A204.1 (cell line): ENCODE measurements at regions not wholly inside any gene's neighbourhood (a gene's known extent, or its start where the extent isn't known, plus 50 kb on each side); places are given as distances from the start of the nearest gene placed in this dataset.
"Not testable (repeated sequence)": the region's sequence is repeated elsewhere in the genome, so short reads cannot be mapped to it uniquely, and the experiment has no call there.

Experiments used
- FAIRE-seq: peaks from 2 replicates; lab custom pipeline; 2012; peaks lifted over from hg19 to GRCh38; lab: Jason Lieb, UNC

DNA sequence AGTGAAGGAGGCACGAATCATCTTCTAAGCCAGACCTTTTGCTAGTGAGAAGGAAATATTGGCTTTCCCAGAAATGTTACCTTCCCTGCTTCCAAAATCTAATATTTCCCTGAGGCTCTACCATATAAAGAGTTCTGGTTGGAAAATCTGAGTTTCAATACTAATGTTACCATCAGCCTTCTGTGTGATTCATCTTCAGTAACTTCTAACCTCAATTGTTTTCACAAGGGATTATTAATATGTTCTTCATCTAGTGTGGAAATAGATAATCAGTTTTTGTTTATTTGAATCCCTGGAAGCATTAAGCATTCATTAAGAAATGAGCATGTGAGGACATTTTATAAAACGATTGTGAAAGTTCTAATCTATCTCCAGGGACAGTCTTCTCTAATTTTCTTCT is 720.9 kb downstream of the AACS start:
- FAIRE-seq = no peak

DNA sequence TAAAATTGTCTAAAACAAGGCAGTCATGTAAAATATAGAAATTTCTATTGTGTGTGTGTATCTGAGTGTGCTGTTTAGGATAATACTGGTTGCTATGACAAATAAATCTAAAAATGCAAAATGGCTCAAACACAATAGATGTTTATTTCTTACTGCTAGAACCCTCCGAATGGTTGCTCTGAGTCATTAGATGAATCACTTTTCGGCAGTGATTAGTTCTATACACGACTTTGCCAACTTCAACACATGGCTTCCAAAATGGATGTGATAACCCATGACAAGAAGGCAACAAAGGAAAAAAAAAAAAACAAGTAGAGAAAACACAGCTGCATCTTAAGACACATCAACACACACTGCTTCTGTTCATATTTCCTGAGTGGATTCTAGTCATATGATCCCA is 729.2 kb downstream of the AACS start:
- no peak for FAIRE-seq

DNA sequence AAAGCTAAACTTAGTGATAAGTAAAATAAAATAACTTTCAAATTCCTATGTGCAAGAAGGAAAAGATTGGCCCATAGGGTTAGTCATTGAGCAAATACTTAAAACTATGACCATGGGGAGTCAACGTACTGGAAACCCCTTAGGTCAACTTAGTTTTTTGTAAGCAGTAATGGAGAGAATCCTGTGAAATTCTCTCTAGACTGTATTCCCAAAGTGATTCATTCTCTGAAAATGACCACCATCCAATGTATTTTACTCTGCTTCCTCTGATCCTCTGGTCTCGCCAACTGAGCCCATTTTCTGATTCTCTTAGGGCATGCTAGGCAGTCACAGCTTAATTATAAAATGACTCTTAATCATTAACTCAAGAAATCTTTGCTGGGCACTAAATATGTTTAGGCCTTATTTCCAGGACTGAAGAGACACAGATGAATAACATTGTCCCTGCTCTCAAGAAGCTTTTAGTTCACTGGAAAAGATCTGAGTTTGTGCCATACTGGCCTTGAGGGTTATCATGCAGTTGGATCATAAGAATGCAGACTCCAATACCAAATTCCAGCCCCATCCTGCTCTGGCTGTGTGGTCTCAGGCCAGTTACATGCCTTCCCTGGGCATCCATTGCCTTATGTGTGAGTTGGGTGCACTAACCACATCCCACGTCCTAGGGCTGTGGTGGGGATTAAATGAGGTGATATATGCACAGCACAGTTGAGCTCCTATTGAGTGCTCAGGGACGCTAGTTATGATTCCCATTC is 732.4 kb downstream of the AACS start:
- no peak for FAIRE-seq

DNA sequence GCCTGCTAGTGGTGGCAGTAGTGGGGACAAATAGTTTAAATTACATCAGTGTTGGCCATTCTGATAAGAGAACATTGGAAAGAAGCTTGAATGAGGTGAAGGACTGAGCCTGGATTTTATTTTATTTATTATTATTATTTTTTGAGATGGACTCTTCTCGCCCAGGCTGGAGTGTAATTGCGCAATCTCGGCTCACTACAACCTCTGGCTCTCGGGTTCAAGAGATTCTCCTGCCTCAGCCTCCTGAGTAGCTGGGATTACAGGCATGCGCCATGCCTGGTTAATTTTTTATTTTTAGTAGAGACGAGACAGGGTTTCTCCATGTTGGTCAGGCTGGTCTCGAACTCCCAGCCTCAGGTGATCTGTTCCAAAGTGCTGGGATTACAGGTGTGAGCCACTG is 739.4 kb downstream of the AACS start:
- no peak for FAIRE-seq

DNA sequence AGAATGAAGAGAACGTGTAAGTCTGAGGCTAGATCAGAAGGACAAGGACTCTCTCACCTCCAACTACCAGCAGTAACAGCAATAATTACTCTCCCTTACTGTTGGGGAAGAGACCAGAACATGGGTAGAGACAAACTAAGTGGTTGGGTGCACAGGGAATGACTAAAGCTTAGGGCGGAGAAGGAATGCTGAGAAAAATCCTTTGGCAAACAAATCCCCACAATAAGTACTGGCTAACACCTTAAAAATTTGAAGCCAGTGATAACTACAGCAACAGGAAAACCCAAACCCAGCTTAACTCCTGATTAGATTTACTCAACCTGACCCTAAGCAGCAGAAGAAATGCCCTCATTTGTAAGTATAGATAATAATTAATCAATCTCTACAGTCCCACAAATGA is 759.0 kb downstream of the AACS start:
- no peak for FAIRE-seq

DNA sequence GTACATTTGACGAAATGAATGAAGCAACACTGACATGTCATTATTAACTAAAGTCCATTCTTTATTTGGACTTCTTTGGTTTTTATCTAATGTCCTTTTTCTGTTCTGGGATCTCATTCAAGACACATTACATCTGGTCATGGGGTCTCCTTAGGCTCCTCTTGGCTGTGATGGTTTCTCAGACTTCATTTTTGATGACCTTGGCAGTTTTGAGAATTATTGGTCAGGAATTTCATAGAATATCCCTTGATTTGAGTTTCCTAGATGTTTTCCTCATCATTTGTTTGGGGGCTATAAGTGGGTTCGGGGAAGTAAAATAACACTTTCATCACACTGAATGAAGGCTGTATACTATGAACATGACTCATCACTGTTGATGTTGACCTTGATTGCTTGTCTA is 770.6 kb downstream of the AACS start:
- FAIRE-seq = no peak

DNA sequence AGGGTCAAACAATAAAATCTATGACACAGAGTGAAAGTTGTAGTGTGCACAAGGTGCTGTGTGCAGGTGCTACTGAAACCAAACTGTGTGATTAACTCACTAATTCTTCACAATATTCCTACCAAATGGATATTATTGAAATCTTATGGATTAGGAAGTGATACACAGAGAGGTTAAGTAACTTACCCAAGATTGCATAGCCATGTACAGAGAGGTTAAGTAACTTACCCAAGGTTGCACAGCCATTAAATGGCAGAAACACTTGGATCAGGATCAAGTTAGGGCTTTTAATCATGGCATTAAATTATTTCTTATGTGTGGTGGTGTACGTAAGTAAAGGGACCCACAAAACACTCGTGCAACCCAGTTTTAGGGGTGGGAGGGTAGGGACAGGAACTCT is 771.4 kb downstream of the AACS start:
- no peak for FAIRE-seq

DNA sequence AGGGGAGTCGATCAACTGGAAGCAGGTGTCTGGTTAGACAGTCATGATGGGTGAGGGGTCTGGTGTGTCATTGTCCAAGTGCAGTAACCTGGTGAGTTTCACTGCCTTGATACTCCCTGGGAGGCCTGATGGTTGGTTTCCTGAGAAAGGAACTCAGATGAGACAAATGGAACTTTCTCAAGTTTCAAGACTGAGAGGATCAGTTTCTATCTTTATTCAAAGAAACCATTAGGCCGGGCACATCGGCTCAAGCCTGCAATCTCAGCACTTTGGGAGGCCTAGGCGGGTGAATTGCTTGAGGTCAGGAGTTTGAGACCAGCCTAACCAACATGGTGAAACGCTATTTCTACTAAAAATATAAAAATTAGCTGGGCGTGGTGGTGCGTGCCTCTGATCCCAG is 776.1 kb downstream of the AACS start:
- FAIRE-seq = no peak

DNA sequence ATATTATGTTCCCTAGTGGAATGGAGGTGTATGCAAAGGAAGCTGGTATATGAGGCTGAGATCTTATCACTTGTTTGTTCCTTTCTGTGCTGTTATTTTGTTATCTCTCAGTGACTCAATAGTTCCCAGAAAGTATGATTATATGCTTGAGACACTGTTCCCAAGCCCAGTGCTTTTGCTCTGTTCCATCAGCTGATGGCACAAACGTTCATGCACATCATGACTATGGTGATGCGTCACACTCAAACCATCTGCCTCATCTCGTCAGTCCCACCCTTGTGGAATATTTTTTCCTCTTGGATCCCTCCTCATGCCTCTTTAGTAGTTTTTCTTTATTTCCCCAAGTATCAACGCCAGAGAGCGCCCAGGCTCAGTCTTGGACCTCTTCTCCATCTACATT is 786.9 kb downstream of the AACS start:
- FAIRE-seq = no peak

DNA sequence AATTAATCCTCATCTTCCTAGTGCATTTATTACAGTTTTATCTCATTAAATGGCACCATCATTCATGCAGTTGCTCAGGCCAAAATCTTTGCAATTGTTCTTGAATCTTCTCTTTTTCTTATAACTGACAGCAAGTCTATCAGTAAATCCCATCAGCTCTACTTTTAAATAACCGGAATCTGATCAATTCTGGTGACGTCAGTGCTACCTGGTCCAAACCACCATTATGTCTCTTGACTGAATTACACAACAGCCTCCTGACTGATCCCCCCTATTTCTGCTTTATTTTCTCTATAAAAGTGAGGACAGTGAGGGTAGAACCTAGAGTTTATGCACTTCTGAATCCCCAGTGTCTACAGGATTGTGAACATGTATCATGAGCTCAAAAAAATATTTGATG is 787.4 kb downstream of the AACS start:
- FAIRE-seq = no peak

DNA sequence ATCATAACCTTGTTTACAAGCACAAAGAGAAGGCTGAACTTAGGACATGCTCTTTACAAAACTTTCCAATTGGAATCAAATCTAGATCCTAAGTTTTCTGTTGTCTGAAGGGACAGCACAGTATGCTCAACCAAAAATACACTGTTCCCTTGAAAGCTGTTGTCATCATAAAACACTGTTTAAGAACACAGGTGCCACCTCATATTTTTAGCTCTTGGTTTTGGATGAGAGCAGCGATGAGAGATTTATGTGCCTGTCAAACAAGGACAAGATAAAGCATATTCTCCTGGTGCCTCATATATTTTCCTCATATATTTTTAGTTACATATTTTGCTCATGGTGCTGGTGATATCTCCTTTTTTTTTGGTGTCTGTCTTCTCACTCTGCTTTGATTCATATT is 788.4 kb downstream of the AACS start:
- no peak for FAIRE-seq

DNA sequence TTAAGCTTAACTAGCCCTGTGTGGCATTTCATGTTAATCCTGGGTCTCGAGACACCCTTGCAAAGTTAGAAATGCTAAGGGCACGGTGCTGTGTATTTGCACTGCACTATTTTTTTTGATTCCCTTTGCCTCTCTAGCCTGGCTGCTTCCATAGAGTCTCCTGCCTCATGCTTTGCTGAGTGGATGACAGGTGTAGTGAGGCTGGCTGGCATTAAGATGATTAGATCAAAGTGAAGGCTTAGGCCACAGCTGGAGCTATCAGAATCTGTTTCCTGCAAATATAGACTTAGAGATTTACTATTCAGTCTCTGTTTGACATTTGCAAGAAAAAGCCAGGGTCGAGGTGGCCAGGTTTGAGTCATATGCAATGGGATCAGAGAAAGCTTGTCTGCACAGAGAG is 791.1 kb downstream of the AACS start:
- FAIRE-seq = no peak

DNA sequence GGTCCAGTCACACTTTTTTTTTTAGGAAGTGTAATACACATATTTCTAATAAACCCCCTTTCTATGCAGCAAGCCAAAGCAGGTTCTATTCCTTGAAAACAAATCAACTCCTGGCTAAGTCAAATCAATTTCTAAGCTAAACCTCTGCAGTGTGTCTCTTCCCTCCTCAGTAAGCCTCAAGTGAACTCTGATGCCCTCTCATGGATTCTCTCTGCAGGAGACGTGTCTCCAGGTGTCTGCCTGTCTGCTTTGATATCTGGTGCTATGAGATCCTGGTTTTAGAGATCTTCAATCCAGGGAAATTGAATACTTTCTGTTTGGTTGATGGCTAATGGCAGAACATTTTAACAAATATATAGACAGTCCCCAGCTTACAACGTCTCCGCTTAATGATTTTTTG is 791.7 kb downstream of the AACS start:
- FAIRE-seq = no peak

DNA sequence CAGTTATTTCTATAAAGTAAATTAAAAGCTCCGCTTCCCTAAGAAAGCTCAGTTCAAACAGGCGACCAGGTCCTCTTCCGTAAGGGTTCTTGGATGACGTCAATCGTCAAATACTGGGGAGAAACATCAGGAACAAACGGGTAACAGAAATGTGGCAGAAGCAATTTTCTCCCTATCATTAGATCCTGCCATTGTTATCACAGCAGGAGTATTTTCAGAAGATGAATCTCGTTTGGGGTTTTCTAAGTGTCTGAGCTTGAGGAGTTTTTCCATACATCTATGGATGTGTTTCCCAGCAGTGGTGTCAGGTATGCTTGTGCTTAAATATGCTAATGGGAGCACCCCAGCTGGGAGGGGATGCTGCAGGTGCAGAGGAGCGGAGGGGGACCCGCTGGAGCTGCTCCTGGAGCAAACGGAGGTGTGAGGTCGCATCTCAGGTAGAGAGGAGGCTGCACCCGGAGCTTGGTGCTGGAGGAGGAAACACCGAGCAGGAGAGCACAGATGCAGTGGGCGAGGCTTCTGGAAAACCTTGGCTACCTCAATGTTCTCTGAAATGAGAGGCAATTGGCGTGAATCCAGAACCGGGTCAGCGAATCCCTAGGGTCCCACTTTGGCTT is 795.5 kb downstream of the AACS start:
- no peak for FAIRE-seq

DNA sequence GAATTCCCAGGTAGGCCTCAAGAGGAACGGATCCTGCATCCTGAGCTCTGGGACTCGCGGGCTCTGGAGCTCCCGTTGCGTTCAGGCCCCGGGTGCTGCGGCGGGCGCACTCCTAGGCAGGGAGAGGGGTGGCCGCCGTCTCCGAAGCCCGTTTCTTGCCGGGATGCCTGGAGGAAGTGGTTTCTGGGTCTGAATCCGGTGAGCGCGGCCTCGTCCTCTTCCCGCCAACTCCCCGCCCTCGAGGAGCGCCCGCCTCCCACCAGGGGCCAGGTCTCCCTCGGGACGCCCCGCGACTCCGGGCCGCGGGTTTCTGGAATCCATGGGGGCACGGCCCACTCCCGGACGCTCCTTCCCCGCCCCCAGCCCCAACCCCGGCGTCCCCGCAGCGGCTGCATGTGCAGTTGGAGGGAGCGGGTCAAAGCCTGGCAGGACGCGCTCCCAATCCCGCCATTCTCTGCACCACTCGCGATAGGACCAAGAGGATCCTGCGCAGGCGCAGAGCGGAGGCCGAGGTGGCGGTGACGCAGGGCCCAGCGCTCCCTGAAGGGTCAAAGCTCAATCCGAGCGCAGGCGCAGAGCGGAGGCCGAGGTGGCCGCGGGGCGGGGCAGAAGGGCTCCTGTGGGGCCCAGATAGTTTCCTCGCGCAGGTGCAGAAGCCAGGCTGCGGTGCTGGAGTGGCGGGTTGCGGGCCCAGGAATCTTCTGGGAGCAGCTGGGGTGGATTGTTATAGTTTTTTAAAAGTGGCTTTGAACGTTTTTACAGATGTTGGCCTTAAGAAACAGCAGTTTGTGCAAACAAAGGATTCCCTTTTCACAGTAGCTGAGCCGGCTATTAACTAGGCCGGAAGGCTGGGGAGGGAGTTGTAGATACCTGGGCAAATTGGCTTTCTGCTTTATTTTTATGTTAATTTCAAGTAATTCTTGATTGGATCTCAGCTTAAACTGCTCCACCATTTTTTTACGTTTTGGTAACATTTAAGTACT is 796.4 kb downstream of the AACS start:
- FAIRE-seq = no peak

DNA sequence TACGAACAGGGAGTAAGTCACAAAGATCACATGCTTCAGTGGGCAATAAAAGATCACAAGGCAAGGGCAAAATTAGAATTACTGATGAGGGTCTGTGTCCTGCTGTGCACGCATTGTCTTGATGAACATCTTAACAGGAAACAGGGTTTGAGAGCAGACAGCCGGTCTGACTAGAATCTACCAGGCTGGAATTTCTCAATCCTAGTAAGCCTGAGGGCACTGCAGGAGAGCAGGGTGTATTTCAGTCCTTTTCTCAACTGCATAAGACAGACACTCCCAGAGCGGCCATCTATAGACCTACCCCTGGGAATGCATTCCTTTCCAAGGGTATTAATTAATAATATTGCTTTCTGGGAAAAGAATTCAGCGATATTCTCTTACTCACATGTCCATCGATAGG is 800.0 kb downstream of the AACS start:
- not testable (repeated sequence) for FAIRE-seq

DNA sequence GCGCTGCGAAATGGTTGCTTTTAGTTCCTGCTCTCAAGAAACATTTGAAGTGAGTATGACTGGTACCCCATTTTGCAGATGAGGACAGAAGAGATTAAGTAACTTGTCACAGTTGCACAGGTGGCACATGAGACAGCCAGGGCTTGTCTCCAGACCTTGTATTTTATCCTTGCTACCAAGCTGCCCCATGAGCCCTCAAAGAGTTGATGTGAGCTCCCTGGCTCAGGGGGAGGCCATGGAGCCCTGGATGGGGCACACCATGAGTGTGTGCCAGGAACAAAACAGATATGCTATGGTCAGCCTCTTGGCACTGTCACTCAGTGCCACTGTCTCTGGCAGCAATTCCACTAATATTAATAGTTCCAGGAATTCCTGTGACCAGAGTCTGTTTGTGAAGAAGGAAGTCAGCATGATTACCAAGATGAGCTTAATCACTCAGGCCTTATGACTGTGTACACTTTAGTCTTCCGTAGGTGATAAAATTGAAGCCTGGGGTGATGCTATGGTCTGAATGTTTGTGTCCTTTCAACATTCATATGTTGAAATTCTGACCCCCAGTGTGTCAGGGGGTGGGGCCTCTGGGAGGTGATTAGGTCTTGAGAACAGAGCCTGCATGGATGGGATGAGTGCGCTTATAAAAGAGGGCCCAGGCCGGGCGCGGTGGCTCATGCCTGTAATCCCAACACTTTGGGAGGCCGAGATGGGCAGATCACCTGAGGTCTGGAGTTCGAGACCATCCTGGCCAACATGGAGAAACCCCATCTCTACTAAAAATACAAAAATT is 806.8 kb downstream of the AACS start:
- FAIRE-seq = no peak

DNA sequence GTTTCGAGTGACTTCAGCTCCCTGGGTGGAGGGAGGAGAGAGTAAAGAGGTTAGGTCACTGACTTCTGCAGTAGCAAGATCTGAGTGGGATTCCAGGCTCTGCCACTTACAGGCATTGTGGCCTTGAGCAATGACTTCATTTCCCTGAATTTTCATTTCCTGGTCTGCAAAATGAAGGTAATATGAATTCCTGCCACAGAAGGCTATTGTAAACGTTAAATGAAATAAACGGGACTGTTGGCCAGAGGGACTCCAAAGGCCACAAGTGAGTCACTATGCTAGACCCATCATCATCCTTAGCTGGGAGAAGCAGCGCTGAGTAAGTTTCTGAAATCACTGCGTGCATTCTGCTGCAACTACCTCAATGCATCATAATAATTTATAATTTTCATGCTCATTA is 807.8 kb downstream of the AACS start:
- no peak for FAIRE-seq

DNA sequence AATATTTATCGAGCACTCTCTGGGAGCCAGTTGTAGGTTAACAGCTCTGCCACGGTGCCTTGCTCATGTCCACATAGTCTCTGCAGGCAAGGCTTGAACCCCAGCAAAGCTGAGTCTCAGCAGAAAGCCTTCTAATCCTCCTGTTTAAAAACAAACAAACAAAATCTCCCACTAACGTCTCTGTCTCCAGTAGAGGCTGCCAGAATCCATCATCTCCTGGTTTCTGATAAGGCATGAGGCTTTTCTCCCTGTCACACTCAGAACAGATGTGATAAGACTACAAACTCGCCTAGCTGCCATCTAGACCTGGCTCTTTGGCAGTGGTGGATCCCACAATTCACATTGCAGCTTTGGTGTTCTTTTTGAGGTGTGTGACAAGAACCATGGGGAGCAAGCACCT is 813.2 kb downstream of the AACS start:
- FAIRE-seq = no peak

DNA sequence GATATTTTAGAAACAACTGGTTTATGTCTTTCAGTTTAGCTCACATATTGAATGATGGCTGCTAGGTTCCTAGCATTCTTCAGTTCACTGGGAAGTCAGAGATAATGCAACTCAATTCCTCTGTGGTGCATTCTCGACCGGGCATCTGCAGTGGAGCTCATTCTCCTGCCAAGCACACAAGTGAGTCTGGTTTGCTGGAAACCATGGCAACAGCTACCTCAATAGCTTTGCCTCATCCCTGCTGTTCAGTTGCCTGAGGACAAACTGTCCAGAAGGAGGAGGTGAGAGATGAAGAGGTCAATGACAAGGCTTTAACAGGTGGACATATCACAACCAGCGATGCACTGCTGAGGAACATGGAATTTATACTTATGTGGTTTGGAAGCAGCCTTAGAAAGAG is 816.9 kb downstream of the AACS start:
- no peak for FAIRE-seq

DNA sequence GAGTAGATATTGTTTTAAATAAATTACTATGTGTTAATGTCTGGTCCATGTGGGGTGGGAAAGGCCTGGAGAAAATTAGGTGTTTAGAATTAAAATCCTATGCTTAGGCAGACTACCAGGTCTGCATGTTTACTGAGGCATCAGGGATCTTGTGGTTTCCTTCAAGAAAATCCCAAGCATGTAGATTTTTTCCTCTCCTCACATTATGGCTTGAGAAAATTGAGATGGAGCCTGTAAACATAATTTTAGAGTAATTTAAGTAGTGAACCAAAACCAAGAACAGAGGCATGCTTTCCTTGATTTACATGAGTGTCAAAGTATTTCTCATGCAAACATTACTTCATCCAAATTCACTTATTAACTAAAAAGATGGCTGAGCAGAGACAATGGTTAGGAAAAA is 823.7 kb downstream of the AACS start:
- no peak for FAIRE-seq

DNA sequence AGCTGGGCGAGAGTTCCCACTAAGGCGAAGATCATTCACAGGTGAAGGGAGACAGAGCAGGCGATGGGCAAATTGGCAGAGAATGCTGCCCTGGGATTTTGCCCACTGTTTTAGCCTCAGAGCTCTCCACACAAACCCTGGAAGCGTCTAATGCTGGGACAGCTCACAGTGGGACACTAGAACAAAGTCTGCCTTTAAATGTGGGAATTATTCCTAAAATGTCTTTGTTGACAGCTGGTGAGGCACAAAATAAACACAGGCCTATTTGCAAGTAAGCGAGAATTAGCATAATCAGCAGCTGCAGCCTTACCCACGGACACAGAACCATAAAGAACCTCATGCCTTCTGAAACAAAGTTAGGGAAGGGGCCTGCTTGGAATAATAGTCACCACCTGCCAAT is 824.5 kb downstream of the AACS start:
- FAIRE-seq = no peak
